GM18511 (cell line): ENCODE measurements at regions not wholly inside any gene's neighbourhood (a gene's known extent, or its start where the extent isn't known, plus 50 kb on each side); places are given as distances from the start of the nearest gene placed in this dataset.
A peak's percentile ranks its signal among the peaks of the same experiment; 100 is the strongest.

Experiments
- ATAC-seq: cut with Tn5 transposase; IDR thresholded peaks from one replicate; pipeline ENCODE4 v1.9.1; 2021; ENCODE audit warnings: mild to moderate bottlenecking, moderate library complexity; ENCODE audit not compliant: unreplicated experiment

GRCh38 chr7:18354108-18355085, 141.2 kb upstream of the HDAC9 start:
- no peak for ATAC-seq

DNA sequence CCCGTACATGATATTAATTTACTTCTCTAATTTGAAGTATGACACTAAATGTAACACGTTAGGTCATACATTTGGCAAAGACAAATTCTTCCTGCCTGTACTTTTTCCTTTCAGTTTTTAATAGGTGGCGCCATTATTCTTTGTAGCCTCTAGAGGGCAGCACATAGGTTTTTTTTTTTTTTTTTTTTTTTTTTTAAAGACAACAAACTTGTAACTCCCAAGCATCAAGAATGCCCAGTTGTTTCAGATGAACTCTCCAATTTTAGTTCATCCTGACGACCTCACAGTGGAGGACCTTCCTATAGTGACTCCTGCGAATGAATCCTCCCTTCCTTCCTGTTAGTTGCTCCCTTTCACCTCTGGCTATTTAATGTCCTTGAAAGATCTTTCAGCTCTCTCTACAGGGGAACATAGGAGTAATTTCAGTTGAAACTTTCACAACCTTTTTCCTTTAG, 139.3 kb upstream of the HDAC9 start:
- no peak for ATAC-seq

DNA sequence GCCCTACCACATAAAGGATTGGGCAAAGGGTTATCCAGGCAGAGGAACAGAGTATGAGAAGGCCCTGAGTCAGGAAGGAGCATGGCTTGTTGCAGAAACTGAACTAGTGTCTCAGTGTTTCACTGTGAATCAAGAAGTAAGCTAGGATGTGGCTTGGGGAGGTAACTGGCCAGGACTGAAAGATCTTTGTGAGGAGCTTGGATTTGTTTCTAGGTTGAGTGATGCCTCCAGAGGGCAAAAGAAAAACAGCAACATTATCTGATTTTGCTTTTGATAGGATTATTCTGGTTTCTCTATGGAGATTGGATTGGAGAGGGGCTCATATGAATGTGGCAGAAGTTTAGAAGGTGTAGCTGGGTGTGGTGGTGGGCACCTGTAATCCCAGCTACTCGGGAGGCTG, 137.9 kb upstream of the HDAC9 start:
- ATAC-seq: peak; percentile 46

- no peak for ATAC-seq
These were observed 133.8 kb upstream of the HDAC9 start for GRCh38 chr7:18361756-18362155.

- no peak for ATAC-seq
These were observed 131.7 kb upstream of the HDAC9 start for GRCh38 chr7:18363751-18364380.

DNA sequence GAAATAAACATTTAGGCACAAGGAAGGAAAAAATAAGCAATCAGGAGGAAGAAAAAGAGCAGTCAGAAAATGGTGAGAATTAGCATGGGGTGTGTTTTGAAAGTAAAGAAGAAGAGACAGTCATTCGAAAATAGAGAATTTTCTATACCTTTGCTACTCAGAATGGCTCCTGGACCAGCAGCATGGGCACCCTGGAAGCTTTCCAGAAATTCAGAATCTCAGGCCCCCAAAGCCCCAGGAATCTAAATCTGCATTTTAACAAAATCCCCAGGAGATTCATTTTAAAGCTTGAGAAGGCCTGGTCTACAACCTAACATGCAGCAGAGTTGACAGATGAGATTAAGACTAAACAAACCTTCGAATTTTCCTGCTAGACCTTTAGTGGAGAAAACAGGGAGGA, 131.2 kb upstream of the HDAC9 start:
- ATAC-seq: no peak

- ATAC-seq: no peak
These were observed 129.2 kb upstream of the HDAC9 start for GRCh38 chr7:18366394-18366793.

DNA sequence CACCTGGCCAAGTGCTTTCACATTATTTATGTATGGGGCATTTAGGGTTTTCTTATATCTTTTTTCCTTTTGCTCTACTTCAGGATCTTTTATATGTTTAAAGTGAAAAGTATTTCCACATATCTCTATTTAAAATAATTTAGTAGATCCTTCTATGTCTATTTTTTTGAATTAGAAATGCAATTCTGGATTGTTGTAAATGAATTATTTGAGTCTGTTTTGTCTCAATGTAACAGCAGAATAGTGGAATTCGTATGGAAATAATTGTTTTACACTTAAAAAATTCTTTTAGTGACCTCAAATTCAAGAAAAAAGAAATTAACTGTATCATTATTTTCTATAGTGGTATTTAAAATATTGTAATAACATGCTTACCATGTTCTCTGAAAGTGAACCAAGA, 126.5 kb upstream of the HDAC9 start:
- ATAC-seq: no peak

- no peak for ATAC-seq
These were observed 124.9 kb upstream of the HDAC9 start for GRCh38 chr7:18370633-18371032.

GRCh38 chr7:18378989-18379605, 116.5 kb upstream of the HDAC9 start:
- no peak for ATAC-seq

- no peak for ATAC-seq
These were observed 110.9 kb upstream of the HDAC9 start for GRCh38 chr7:18384491-18385143.

- ATAC-seq: no peak
These were observed 108.9 kb upstream of the HDAC9 start for GRCh38 chr7:18386607-18387006.

- ATAC-seq: no peak
These were observed 108.3 kb upstream of the HDAC9 start for GRCh38 chr7:18387191-18387735.

GRCh38 chr7:18390535-18390907, 105.0 kb upstream of the HDAC9 start:
- ATAC-seq: peak; percentile 51

GRCh38 chr7:18393465-18394118, 102.0 kb upstream of the HDAC9 start:
- no peak for ATAC-seq

- ATAC-seq: no peak
These were observed 99.7 kb upstream of the HDAC9 start for GRCh38 chr7:18395868-18396267.

- ATAC-seq: no peak
These were observed 98.6 kb upstream of the HDAC9 start for GRCh38 chr7:18396953-18397352.

DNA sequence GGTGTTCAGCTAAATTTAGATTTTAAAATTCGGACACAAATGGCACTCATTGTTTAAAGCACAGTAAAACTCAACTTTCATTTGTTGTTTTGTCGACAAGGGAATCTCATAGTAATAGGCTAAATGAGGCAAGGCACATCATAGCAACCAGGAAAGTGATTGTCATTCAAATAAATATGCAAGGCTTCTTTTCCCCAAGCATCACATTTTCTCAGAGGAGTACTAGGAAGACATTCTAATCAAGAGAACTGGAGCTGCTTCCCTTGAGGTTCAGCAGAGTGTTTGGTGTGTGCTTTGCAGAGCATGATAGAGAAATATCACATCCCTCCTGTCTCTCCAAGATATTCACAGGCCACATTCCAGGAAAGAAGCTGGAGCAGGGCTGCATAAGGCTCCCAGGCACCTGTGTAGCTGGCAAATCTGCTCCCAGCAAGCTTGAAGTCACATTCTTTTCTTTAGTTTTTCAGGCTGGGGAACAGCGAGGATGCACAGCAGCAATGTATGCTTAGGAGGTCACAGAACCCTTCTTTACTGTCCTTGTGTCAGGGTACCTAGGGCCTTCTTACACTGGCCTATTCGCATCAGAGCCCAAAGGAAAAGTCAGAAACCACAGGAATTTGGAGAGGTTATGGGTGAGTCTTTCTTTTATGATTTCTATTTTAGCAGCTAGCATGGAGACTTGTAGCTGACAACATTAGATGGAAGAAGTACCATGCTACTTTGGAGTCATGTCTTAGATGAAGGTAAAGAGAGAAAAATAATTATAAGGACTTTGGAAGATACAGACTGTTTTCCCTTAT, 95.9 kb upstream of the HDAC9 start:
- no peak for ATAC-seq

DNA sequence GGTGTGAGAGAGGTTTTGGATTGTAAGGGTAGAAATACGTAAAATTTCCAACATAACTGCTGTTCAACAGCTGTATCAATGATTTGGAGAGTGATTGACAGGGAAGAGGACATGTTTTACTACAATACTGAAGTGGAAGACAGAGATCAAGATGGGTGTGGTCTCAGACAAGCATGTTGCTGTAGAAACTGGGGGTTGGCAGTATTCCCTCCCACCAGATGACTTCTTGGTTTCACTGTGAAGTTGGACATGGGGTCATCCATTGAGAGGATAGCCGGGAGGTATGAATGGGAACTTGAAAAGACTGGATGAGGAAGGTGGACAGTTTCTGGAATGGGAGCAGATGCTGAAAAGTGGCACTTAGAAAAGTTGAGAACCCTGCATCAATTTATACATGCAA, 95.3 kb upstream of the HDAC9 start:
- ATAC-seq: no peak

- no peak for ATAC-seq
These were observed 94.8 kb upstream of the HDAC9 start for GRCh38 chr7:18400726-18401125.
